GM19397 (cell line): ENCODE measurements at regions not wholly inside any gene's neighbourhood (a gene's known extent, or its start where the extent isn't known, plus 50 kb on each side); places are given as distances from the start of the nearest gene placed in this dataset.

Experiments used
- ATAC-seq: cut with Tn5 transposase; IDR thresholded peaks from one replicate; pipeline ENCODE4 v1.9.1; 2021; ENCODE audit warnings: mild to moderate bottlenecking, moderate library complexity; ENCODE audit not compliant: unreplicated experiment

GRCh38 chr10:78160591-78160990 is 126.9 kb downstream of the RPS24 start:
- ATAC-seq = no peak

GRCh38 chr10:78162853-78163252 is 129.2 kb downstream of the RPS24 start:
- no peak for ATAC-seq

GRCh38 chr10:78164702-78165101 is 131.0 kb downstream of the RPS24 start:
- no peak for ATAC-seq

- no peak for ATAC-seq
These were observed 131.5 kb downstream of the RPS24 start for GRCh38 chr10:78165172-78165571.

DNA sequence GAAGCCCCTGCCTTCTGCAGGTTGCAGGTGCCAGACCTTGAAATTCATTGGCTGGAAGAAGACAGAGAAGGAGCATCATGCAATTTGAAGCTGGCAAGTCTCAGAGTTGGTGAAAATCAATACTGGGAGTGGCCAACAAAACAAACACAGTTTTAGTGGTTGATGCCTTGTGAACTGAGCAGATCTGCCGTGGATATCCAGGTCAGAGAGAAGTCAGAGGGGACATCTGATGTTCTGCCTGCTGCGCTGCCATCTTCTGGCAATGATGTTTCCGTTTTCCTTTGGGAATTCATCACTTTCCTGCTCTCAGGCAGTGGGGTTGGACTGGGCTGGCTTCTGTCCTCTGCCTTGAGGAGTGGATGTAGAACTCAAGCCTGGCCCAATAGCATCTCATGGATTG is 132.0 kb downstream of the RPS24 start:
- ATAC-seq = no peak

DNA sequence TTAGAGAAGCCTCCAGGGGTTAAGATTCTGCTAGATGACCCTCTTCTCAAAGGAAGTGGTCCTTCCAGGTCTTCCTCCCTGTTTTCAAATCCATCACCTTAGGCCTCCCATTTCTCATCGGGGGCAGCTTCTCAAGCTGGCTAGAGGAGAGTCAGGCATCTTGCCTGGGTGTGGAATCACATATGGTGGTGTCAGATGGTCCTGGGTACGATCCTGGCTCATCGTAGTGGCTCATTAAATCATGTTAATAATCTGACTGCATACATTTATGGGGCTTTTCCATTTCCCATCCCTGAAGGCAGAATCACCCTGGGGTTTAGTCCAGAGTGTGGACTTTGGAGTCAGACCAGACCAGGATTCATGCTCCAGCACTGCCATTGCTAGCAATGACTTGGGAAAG is 132.6 kb downstream of the RPS24 start:
- no peak for ATAC-seq

DNA sequence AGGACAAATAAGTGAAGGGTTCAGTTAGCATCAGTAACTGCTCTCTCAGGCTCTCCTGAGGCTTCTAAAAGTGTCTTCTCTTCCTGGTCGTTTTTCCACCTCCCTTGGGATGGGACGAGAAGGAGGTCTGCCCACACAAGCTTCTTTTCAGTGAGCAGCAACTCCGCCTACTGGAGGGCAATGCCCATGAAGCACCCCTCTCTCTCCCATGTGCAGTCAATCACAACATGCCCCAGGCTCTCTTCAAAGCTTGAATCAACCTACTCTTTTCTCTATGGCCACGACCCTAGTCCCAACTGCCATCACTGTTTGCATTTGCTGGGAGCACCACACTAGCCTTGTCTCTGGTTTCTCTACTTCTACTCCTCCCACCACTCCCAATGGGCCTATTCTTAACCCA is 135.6 kb downstream of the RPS24 start:
- no peak for ATAC-seq

GRCh38 chr10:78170026-78170475 is 136.4 kb downstream of the RPS24 start:
- no peak for ATAC-seq

GRCh38 chr10:78171633-78172400 is 138.2 kb downstream of the RPS24 start:
- no peak for ATAC-seq

DNA sequence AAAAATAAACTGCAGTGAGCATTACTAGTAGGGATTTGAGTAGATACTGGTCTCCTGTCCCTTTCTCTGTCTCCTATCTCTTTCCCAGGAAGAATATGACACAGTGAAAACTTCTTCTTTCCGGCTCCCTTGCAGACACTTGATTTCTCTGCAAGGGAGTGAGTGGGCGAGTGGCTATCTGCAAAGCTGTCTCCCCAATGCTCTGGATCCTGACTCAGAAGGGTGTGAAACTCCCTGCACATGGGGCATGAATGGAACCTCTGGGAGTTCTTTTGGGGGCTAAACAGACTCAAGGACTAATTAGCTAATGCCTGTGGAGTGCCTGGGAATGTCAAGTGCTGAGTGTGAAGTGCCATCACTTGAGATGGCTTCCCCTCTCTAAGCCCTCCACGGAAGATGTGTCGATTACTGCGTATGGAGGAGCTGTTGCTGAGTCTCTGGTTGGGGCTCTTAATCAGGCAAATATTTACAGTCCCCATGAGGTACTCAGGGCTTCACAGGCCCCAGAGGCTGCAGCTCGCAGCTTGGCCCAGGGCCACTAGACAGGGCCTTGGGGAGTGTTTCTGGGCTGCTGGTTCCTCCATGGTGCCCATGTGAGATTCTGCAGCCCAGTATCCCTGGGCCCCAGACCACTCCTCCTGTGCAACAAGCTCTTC is 139.8 kb downstream of the RPS24 start:
- no peak for ATAC-seq

GRCh38 chr10:78175444-78176015 is 141.9 kb downstream of the RPS24 start:
- no peak for ATAC-seq

DNA sequence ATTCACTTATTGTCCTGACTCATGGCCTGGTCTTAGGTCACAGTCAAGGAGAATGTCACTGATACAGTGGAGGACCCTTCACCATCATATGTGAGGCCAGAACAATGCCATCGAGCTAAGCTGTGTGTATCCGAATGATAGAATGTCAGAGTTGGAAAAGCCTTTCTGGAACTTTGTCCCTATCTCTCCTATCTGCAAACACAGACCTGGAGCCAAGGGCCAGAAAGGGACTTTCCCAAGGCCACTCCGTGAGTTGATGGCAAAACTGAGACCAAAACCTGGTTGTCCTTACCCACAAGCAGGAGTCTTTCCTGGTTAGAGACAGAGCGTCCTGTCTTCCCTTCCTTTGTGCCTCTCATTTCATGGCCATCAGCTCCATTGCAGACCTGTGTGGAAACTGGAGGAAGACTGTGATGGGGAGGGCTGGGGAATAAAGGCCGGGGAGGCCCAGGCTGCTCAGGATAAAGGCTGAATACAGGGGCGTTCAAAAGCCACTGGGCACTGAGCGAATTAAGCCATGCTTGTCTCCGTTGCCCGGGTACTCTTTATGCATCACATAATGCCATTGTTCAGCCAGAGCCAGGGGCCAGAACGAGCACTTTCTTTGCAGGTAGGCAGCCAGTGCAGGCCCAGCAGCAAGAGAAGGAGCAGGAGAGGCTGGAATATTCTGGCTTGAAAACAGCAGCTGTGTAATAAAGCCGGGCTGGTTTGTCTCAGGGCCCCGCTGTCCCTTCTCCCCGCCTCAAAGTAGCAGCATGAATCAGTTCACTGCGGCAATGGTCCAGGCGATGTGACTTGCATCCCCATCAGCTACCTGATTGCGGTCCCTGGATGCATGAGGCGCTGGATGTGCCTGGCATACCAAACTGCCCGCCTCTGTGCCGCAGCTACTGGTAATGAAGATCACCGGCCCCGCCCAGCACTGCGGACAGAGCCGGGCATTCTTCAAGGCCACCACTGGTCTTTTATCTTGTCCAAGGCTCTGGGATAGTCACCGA is 143.0 kb downstream of the RPS24 start:
- no peak for ATAC-seq

DNA sequence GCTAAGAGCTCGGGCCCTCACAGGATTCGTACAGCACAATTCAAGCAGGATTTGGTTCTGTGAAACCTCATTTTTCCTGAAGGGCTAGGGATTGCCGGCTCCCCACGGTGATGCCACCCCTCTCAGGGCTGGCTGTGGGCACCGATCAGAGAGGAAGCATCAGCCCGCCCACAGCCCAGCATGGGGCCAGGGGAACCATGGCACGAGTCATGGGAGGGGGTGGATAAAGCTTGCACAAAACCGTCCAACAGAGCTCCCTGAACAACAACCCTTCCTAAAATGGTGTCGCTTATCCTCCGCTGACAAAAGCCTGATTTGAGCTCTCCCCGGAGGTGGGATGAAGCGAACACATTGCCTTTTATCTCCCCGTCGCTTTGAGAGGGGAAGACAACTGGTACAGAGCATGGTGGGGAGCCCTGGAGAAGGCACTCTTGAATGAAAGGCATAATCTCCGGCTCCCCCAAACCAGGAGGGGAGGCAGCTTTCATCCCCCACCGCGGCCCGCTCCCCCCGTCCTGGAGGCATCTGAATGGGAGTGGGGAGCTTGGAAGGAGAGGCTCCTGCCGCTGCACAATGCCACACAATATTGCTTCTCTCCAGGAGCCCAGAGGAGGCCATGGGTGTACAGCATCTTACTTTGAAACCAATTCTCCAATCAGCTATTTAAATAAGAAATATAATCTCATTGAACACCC is 144.0 kb downstream of the RPS24 start:
- no peak for ATAC-seq

DNA sequence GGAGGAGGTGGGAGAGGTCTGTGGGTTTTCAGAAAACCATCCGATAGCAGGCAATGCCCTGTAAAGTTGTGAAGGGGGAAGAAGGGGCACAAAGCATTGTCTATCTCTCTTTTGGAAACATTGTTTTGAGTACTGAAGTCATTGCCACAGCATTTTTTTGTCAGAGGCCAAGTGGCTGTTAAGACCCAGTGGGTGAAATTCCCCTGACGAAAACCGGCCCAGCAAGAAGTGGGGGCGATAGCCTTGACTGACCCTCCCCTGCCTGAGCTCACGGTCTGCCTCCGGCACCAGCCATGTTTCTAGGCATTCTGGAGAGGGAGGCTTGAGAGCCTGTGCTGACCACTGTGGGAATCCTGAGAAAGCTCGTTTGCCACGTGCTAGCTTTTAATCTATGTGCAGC is 144.7 kb downstream of the RPS24 start:
- ATAC-seq = no peak

DNA sequence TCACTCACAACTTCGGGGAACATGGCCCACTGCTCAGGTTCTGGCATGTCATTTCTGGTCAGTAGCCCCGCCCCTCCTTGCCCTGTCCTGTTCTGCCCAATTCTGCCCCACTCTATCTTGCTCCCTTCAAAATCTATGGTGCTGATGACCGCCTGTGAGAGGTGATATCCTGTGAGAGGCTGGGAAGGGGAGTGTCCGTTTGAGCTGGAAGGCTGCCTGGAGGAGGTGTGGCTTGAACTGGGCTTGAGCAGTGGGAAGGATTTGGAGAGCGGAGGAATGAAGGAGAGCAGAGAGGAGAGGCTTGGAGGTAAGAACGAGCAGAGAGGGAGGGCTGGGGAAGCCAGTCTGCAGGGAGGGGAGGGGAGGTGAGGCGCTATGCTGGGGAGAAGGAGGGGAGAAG is 145.3 kb downstream of the RPS24 start:
- no peak for ATAC-seq

GRCh38 chr10:78179886-78180705 is 146.4 kb downstream of the RPS24 start:
- ATAC-seq = no peak

GRCh38 chr10:78181381-78182055 is 147.9 kb downstream of the RPS24 start:
- no peak for ATAC-seq

GRCh38 chr10:78182841-78183240 is 149.2 kb downstream of the RPS24 start:
- no peak for ATAC-seq
